ENCODE measurements at regions not wholly inside any gene's neighbourhood (a gene's known extent, or its start where the extent isn't known, plus 50 kb on each side); places are given as distances from the start of the nearest gene placed in this dataset.

DNA sequence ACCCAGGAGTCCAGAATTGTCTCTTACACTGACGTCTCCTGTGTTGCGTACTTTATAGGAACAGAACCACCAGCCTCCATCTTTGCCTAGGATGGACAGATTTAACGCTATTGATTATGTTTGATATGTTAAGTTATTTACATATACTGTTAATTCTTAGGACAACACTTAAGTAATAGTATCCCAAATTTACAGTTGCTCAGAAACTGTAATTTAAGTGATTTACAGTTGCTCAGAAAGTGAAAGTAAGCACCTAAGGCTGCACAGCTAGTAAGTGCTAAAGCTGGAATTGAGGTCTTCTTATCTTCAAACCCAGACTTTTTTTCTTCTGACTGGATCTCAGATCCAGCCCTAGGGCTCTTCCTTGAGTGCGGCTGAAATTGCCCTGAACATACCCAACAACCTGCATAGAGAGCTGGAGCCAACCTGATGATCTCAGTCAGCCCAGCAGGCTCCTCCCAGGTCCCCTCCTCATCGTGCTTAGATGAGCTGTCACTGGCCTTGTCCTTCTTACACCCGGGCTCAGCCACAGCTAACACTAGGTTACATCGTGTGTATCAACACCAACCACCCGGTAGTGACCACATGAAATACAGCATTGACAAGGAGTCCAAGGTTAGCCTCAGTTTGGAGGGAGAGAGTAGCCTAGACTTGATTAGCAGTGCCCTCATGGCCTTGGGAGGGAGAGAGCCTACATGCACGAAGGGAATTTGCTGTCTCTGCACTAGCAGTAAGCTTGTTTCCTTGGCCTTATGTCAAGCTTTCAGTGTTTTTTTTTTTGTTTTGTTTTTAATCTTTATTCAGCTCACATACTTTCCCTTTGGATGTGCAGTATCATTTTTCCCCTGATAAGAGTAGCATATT is 111.1 kb upstream of the ARHGAP5 start:
- no peak for DNase-seq (ENCODE audit: low read depth)

GRCh38 chr14:31966896-31967668 is 110.0 kb upstream of the ARHGAP5 start:
- peak; percentile 14 for DNase-seq (ENCODE audit: low read depth)

DNA sequence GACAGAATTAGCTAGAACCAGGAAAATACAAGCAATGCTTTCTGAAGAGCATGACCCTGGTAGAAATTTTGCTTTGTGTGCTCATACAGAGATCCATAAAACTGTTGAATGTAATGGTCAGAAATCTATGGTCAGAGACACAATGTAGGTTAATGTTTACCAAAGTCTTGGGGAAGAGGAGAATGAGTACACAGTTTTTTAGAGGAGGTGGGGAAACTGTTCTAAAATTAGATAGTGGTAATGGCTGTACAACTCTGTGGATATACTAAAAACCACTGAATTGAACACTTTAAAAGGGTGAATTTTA is 109.5 kb upstream of the ARHGAP5 start:
- DNase-seq (ENCODE audit: low read depth): no peak

DNA sequence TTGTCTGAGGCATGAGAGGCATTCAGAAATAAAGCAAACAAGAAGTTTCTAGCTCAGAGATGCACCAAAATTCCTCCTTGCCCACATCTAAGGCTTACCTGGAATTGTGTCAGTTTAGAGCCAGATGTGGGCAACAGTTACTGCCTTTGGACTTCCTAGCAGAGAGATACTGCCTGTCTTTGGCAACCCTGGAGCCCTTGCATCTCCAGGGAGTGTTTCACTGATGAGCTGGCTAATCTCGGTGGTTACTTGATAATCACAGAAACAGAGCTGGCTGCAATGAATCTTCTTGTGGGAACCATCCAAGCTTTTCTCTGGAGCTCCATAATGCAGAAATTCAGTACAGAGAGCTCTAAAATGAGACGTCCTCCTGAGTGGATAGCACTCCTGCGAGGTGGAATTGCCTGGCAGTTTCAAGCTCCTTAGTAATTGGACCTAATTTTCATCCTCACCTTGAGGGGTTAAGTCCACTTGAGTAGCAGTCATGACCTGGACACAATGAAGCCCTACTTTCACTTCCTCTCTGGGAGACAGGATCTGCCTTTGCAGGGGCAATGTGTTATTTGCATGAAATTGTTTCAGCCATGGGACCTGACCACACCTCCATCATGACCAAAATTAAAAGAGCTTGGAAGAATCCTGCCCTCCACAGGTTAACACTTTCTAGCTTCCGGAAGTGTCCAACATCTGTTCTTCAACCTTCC is 108.8 kb upstream of the ARHGAP5 start:
- DNase-seq (ENCODE audit: low read depth): peak; percentile 8

DNA sequence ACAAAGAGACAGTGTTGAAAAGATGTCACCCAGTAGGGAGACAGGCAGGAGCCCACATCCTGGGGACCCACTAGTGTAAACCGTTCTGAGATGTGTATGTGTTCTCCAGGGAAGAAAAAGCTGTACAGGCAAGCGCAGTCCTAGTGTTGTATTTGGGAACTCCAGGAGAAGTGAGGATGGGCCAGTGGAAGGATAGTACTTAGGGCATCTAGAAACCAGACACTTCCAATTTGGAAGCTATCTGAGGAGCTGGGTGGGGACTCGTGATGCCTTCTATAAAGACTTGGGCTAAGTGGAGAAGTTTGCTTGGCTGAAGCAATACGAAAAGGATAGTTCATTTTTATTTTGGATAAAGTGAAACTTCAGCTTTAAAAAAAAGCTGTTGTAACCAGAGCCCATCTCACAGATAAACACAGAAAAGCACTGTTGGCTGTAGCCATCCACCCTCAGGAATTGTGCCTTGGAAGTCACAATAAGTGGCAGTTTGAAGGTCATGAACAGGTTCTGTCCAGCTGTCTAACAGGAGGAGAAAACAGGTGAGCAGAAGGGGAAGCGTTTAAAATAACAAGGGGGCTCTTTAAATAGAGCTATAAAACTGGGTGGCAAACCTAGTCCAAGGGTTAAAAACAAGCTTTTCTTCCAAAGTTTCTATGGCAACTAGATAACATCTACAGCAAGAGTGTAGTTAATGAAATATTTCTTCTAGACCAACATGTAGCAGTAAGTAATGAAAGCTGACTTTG is 108.0 kb upstream of the ARHGAP5 start:
- no peak for DNase-seq (ENCODE audit: low read depth)

DNA sequence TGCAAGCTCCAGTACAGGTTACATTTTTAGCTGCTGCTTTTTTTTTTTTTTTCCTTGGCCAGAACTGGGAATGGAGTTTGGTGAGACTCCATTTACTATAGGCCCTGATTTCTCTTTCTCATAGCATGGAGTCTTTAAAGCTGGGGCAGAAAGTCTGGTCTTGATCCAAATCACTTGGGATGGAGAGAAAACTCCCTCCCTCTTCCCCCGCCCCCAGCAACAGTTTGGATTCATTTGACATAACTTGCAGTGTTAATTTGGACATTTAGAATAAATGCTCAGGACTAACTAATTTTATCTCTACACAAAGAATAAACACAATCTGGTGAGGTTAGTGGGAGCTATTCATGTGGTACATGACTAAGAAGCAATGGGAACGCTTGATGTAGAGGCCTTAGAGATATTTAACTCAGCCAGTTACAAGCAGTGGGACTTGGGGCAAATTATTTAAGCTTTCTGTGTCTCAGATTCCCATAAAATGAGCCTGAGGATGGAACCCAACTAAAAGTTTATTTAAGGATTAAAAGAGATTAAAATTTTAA is 107.3 kb upstream of the ARHGAP5 start:
- DNase-seq (ENCODE audit: low read depth): no peak

DNA sequence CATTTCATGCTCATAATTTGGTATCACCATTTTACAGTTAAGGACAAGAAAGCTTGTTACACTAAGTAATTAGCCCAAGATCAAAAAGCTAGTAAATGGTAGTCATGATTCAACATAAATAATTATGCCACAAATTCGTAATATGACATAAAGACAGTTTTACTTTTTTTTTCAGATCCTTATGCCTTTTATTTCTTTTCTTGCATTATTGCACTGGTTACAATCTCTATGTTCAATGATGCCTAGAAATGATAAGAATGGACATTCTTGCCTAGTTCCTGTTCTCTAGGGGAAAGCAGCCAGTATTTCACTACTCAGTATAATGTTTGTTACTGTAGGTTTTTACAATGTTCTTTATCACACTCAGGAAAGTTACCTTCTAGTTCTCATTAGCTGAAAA is 106.4 kb upstream of the ARHGAP5 start:
- no peak for DNase-seq (ENCODE audit: low read depth)

GRCh38 chr14:31971612-31972011 is 105.5 kb upstream of the ARHGAP5 start:
- DNase-seq (ENCODE audit: low read depth): no peak

DNA sequence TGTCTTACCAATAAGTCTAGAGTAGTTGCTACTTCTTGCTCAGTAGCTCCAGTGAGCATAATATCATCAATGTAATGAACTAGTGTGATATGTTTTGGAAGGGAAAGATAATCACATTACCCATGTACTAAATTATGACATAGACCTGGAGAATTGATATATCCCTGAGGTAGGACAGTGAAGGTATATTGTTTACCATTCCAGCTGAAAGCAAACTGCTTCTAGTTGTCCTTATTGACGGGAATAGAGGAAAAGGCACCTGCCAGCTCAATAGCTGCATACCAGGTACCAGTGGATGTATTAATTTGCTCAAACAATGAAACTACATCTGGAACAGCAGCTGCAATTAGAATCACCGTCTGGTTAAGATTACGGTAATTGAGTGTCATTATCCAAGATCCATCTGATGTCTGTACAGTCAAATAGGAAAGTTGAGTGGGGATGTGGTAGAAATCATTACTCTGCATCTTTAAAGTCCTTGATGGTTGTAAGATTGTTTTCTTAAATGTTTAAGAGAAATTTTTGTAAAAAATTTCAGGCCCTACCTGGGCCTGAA is 100.0 kb upstream of the ARHGAP5 start:
- no peak for DNase-seq (ENCODE audit: low read depth)

DNA sequence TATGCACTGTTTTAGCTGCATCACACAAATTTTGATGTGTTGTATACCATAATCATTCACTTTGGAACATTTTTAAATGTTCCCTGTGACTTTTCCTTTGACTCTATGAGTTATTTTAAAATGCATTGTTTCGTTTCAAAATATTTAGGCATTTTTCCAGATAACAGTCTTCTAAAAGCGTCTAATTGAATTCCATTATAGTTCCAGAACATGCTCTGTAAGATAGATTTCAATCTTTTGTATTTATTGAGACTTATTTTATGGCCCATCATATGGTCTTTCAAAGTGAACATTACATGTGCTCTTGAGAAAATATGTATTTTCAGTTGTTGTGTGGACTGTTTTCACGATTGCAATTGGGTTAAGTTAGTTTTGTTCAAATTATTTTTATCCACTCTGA is 98.7 kb upstream of the ARHGAP5 start:
- no peak for DNase-seq (ENCODE audit: low read depth)

- DNase-seq (ENCODE audit: low read depth): no peak
Observed at GRCh38 chr14:31982642-31983041, 94.5 kb upstream of the ARHGAP5 start.

DNA sequence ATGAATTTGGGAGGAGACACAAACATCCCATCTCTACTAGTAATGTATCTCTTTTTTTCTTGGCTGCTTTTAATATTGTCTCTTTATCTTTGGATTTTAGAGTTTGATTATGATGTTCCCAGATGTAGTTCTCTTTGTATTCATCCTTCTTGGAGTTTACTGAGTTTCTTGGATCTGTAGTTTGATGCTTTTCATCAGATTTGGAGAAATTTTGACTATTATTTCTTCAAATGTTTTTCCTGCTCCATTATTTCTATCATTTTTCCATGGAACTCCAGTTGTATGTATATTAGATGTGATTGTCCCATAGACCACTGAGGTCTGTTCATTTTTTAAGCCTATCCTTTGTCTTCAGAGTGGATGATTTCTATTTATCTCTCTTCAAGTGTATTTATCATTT is 90.7 kb upstream of the ARHGAP5 start:
- DNase-seq (ENCODE audit: low read depth): no peak

DNA sequence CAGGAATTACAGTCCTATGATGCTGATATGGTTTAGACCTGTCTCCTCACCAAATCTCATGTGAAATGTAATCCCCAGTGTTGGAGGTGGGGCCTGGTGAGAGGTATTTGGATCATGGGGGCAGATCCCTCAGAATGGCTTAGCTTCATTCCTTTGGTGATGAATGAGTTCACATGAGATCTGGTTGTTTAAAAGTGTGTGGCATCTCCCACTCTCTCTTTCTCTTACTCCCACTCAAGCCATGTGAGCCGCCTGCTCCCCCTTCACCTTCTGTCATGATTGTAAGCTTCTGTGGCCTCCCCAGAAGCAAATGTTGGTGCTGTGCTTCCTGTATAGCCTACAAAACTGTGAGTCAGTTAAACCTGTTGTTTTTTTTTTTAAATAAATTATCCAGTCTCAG is 89.4 kb upstream of the ARHGAP5 start:
- no peak for DNase-seq (ENCODE audit: low read depth)

- DNase-seq (ENCODE audit: low read depth): no peak
Observed at GRCh38 chr14:31988244-31988643, 88.9 kb upstream of the ARHGAP5 start.

GRCh38 chr14:31990183-31990857 is 86.8 kb upstream of the ARHGAP5 start:
- no peak for DNase-seq (ENCODE audit: low read depth)

- no peak for DNase-seq (ENCODE audit: low read depth)
Observed at GRCh38 chr14:31990926-31991572, 86.1 kb upstream of the ARHGAP5 start.

GRCh38 chr14:31992011-31992447 is 85.1 kb upstream of the ARHGAP5 start:
- peak; percentile 14 for DNase-seq (ENCODE audit: low read depth)

- DNase-seq (ENCODE audit: low read depth): no peak
Observed at GRCh38 chr14:31993521-31993951, 83.6 kb upstream of the ARHGAP5 start.

- no peak for DNase-seq (ENCODE audit: low read depth)
Observed at GRCh38 chr14:31994391-31995033, 82.6 kb upstream of the ARHGAP5 start.

GRCh38 chr14:32003585-32003984 is 73.5 kb upstream of the ARHGAP5 start:
- DNase-seq (ENCODE audit: low read depth): no peak
